ENCODE measurements at regions not wholly inside any gene's neighbourhood (a gene's known extent, or its start where the extent isn't known, plus 50 kb on each side); places are given as distances from the start of the nearest gene placed in this dataset.
A peak's percentile ranks its signal among the peaks of the same experiment; 100 is the strongest.
"Not testable (repeated sequence)": the region's sequence is repeated elsewhere in the genome, so short reads cannot be mapped to it uniquely, and the experiment has no call there.

DNA sequence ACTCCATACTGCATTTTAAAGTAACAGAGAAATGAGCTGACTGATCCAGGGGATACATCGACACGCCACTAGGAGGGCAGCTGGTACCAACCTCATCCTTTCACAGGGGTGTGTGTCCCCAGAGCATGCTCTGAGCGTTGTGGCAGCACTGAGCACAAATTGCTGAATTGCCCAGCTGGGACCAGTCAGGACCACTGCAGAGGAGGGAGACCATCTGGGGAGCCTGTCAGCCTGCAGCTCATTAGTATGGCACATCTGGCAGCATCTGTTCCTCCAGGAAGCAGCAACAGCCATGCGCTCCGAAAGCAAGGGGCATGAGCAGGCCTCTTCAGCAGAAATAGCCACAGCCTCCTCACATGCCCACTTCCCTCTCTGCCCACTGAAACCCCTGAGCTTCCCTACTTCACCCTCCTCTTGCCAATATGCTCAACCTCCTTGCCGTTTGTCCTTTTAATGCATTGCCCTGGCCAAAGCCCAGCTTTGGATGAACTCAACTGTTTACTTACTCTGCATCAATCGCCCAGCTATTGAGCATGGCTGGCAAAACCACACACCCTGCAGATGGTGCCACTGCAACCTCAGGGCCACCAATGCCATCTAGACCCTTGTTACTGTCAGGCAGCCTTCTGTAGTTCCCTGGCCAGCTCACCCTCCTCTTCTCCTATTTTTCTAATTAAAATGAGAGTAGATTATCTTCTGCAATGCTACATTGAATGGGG is 77.6 kb upstream of the NEDD9 start:
- Histone ChIP-seq H3K27ac (ENCODE audit: low read depth in 1 of 2, low read length in 1 of 2) (peak overlapping the region in 1 of 2 donors; percentile 42), H3K36me3 (ENCODE audit: control insufficient read depth in 4 of 4, insufficient read depth in 4 of 4, low read length in 4 of 4) (peaks cover 0 to 8% (median 0%) of the 10 kb centered on the region in 4 donors), H3K4me1 (ENCODE audit: control insufficient read depth in 5 of 5, insufficient read depth in 5 of 5, low read length in 5 of 5) (peaks cover 0 to 14% (median 5%) of the 10 kb centered on the region in 5 donors), H3K9me3 (ENCODE audit: control insufficient read depth in 4 of 4, insufficient read depth in 3 of 4, low read length in 3 of 4) (peaks cover 0 to 5% (median 0%) of the 10 kb centered on the region in 4 donors), H3K4me3 (no peak overlapping the region), H3K27me3 (ENCODE audit: control insufficient read depth in 3 of 3, insufficient read depth in 3 of 3, low read length in 2 of 3) (no peaks in the 10 kb centered on the region), H3K9ac (ENCODE audit: insufficient read depth in 1 of 2, low read length in 2 of 2) (no peak overlapping the region)
- DNase-seq (peak; percentile 96 to 98 (median 97)), ATAC-seq (ENCODE audit: insufficient read depth, low FRiP score) (no peak)
- TF ChIP-seq, protein P1, sequence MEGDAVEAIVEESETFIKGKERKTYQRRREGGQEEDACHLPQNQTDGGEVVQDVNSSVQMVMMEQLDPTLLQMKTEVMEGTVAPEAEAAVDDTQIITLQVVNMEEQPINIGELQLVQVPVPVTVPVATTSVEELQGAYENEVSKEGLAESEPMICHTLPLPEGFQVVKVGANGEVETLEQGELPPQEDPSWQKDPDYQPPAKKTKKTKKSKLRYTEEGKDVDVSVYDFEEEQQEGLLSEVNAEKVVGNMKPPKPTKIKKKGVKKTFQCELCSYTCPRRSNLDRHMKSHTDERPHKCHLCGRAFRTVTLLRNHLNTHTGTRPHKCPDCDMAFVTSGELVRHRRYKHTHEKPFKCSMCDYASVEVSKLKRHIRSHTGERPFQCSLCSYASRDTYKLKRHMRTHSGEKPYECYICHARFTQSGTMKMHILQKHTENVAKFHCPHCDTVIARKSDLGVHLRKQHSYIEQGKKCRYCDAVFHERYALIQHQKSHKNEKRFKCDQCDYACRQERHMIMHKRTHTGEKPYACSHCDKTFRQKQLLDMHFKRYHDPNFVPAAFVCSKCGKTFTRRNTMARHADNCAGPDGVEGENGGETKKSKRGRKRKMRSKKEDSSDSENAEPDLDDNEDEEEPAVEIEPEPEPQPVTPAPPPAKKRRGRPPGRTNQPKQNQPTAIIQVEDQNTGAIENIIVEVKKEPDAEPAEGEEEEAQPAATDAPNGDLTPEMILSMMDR (IDR thresholded peaks at IDR 0.05; ENCODE audit: control extremely low read depth, extremely low read depth): no peak
- WGBS, 2 donors: 50 to 68% methylated on average over 7 of the region's 7 CpGs

DNA sequence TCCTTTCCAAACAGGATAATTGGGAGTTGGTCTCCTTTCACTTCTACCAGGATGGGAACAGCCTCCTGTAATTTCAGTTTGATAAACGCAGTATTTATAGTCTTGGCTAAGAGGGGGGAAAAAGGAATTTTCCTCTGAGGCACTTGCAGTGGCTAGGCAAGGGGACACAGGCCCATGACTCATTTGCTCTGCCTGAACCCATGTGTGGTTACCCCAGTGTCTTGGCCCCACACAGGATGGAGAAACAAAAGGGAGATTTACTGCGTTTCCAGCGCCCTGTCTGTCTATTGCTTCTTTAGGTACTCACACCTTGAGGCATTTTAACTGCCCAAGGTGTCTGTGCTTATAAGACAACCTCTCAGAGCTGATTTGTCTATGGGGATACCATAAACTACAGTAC is 74.8 kb upstream of the NEDD9 start:
- Histone ChIP-seq H3K27ac (ENCODE audit: low read depth in 1 of 2, low read length in 1 of 2) (no peak overlapping the region), H3K36me3 (ENCODE audit: control insufficient read depth in 4 of 4, insufficient read depth in 4 of 4, low read length in 4 of 4) (peaks cover 0 to 6% (median 0%) of the 10 kb centered on the region in 4 donors), H3K4me3 (no peak overlapping the region), H3K4me1 (ENCODE audit: control insufficient read depth in 5 of 5, insufficient read depth in 5 of 5, low read length in 5 of 5) (peaks cover 0 to 14% (median 5%) of the 10 kb centered on the region in 5 donors), H3K9ac (ENCODE audit: insufficient read depth in 1 of 2, low read length in 2 of 2) (no peak overlapping the region), H3K27me3 (ENCODE audit: control insufficient read depth in 3 of 3, insufficient read depth in 3 of 3, low read length in 2 of 3) (no peaks in the 10 kb centered on the region), H3K9me3 (ENCODE audit: control insufficient read depth in 4 of 4, insufficient read depth in 3 of 4, low read length in 3 of 4) (peaks cover 0 to 5% (median 0%) of the 10 kb centered on the region in 4 donors)
- ATAC-seq (ENCODE audit: insufficient read depth, low FRiP score): no peak
- TF ChIP-seq, protein P1 (IDR thresholded peaks at IDR 0.05; ENCODE audit: control extremely low read depth, extremely low read depth): no peak
- WGBS, 2 donors: 81 to 91% methylated on average over 3 of the region's 3 CpGs
- DNase-seq: no peak

DNA sequence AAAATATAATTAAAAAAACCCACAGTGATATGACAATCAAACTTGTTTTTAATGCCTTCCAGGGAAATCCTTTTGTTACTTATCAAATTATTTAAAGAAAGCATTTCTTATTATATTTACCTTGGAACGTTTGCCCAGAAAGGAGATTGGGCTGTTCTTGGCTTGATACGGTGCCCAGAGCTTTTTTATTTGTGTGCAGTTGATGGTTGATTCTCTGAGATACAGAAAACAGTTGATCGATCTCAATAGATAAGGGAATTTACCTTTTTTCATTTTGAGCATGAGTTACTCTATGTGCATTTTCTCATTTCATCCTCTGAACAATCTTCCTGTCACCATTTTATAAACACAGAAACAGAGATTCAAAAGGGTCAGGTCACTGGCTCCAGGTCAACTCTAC is 72.5 kb upstream of the NEDD9 start:
- no peaks in the 10 kb centered on the region for H3K27me3 ChIP-seq (ENCODE audit: control insufficient read depth in 3 of 3, insufficient read depth in 3 of 3, low read length in 2 of 3)
- no peak for ATAC-seq (ENCODE audit: insufficient read depth, low FRiP score)
- H3K9ac ChIP-seq (ENCODE audit: insufficient read depth in 1 of 2, low read length in 2 of 2): no peak overlapping the region
- H3K27ac ChIP-seq (ENCODE audit: low read depth in 1 of 2, low read length in 1 of 2): no peak overlapping the region
- DNase-seq: no peak
- 61 to 88% methylated on average over 3 of the region's 3 CpGs for WGBS, 2 donors
- H3K4me1 ChIP-seq (ENCODE audit: control insufficient read depth in 5 of 5, insufficient read depth in 5 of 5, low read length in 5 of 5): peaks cover 0 to 4% (median under 1%) of the 10 kb centered on the region in 5 donors
- peaks cover 0 to 1% (median 0%) of the 10 kb centered on the region in 4 donors for H3K36me3 ChIP-seq (ENCODE audit: control insufficient read depth in 4 of 4, insufficient read depth in 4 of 4, low read length in 4 of 4)
- peaks cover 0 to 2% (median 0%) of the 10 kb centered on the region in 4 donors for H3K9me3 ChIP-seq (ENCODE audit: control insufficient read depth in 4 of 4, insufficient read depth in 3 of 4, low read length in 3 of 4)
- no peak overlapping the region for H3K4me3 ChIP-seq
- TF ChIP-seq, protein P1 (IDR thresholded peaks at IDR 0.05; ENCODE audit: control extremely low read depth, extremely low read depth): no peak

DNA sequence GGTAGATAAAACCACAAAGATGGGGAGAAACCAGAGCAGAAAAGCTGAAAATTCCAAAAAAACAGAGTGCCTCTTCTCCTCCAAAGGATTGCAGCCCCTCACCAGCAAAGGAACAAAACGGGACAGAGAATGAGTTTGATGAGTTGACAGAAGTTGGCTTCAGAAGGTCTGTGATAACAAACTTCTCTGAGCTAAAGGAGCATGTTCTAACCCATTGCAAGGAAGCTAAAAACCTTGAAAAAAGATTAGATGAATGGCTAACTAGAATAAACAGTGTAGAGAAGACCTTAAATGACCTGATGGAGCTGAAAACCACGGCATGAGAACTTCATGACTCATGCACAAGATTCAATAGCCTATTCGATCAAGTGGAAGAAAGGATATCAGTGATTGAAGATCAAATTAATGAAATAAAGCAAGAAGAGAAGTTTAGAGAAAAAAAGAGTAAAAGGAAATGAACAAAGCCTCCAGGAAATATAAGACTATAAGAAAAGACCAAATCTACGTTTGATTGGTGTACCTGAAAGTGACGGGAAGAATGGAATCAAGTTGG is 67.5 kb upstream of the NEDD9 start:
- H3K36me3 ChIP-seq (ENCODE audit: control insufficient read depth in 4 of 4, insufficient read depth in 4 of 4, low read length in 4 of 4): not testable (repeated sequence)

DNA sequence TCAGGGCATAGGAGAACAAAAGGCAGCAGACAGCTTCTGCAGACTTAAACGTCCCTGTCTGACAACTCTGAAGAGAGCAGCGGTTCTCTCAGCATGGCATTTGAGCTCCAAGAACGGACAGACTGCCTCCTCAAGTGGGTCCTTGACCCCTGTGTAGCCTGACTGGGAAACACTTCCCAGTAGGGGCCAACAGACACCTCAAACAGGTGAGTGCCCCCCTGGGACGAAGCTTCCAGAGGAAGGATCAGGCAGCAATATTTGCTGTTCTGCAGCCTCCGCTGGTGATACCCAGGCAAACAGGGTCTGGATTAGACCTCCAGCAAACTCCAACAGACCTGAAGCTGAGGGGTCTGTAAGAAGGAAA is 66.9 kb upstream of the NEDD9 start:
- H3K9me3 ChIP-seq (ENCODE audit: control insufficient read depth in 4 of 4, insufficient read depth in 3 of 4, low read length in 3 of 4); ATAC-seq (ENCODE audit: insufficient read depth, low FRiP score); DNase-seq; H3K27me3 ChIP-seq (ENCODE audit: control insufficient read depth in 3 of 3, insufficient read depth in 3 of 3, low read length in 2 of 3); H3K4me3 ChIP-seq; H3K4me1 ChIP-seq (ENCODE audit: control insufficient read depth in 5 of 5, insufficient read depth in 5 of 5, low read length in 5 of 5); H3K36me3 ChIP-seq (ENCODE audit: control insufficient read depth in 4 of 4, insufficient read depth in 4 of 4, low read length in 4 of 4): not testable (repeated sequence)
- Histone ChIP-seq H3K9ac (ENCODE audit: insufficient read depth in 1 of 2, low read length in 2 of 2) (peak overlapping the region in 1 of 2 donors; percentile 55), H3K27ac (ENCODE audit: low read depth in 1 of 2, low read length in 1 of 2) (peak overlapping the region in 1 of 2 donors; percentile 14)
- WGBS, 2 donors: 65 to 80% methylated on average over 5 of the region's 5 CpGs

More for the DNA sequence above, 67.5 kb upstream of the NEDD9 start:
- WGBS, 2 donors: 83 to 89% methylated on average over 5 of the region's 5 CpGs
- not testable (repeated sequence) for H3K27ac ChIP-seq (ENCODE audit: low read depth in 1 of 2, low read length in 1 of 2); DNase-seq; H3K27me3 ChIP-seq (ENCODE audit: control insufficient read depth in 3 of 3, insufficient read depth in 3 of 3, low read length in 2 of 3); H3K9me3 ChIP-seq (ENCODE audit: control insufficient read depth in 4 of 4, insufficient read depth in 3 of 4, low read length in 3 of 4); H3K4me1 ChIP-seq (ENCODE audit: control insufficient read depth in 5 of 5, insufficient read depth in 5 of 5, low read length in 5 of 5); H3K4me3 ChIP-seq; H3K9ac ChIP-seq (ENCODE audit: insufficient read depth in 1 of 2, low read length in 2 of 2); ATAC-seq (ENCODE audit: insufficient read depth, low FRiP score)
